GM23338 (cell line): ENCODE measurements at regions not wholly inside any gene's neighbourhood (a gene's known extent, or its start where the extent isn't known, plus 50 kb on each side); places are given as distances from the start of the nearest gene placed in this dataset.

Source experiments
- ATAC-seq: fragments of 200-7000 bp; cut with Tn5 transposase; 3 replicates; pipeline ENCODE4 v1.9.1; 2020
- DNase-seq: peaks from one replicate; pipeline ENCODE4 v3.0.0-alpha.2; 2015; ENCODE audit warnings: low spot score
- H2AFZ ChIP-seq: fragments of 200-600 bp; sonication (generic); 2 replicates; pipeline ENCODE4 v1.8.0; 2016; ENCODE audit warnings: antibody characterized with exemption, mild to moderate bottlenecking, moderate library complexity
- H3F3A ChIP-seq: fragments of 200-600 bp; sonication (generic); replicated peaks from 2 replicates; pipeline ENCODE4 v1.8.0; 2017; ENCODE audit warnings: antibody characterized with exemption, mixed run types, low read depth
- H3K27ac ChIP-seq: fragments of 200-600 bp; sonication (generic); 2 replicates; pipeline ENCODE4 v1.6.1; 2016; ENCODE audit warnings: low read depth
- H3K27me3 ChIP-seq: fragments of 200-600 bp; sonication (generic); 2 replicates; pipeline ENCODE4 v1.8.0; 2016; ENCODE audit warnings: mild to moderate bottlenecking, mixed run types, moderate library complexity; ENCODE audit not compliant: insufficient read depth
- H3K36me3 ChIP-seq: fragments of 200-600 bp; sonication (generic); 2 replicates; pipeline ENCODE4 v1.8.0; 2016; ENCODE audit warnings: mild to moderate bottlenecking; ENCODE audit not compliant: insufficient read depth
- H3K4me1 ChIP-seq: fragments of 200-600 bp; sonication (generic); 2 replicates; pipeline ENCODE4 v1.8.0; 2016; ENCODE audit warnings: mild to moderate bottlenecking, moderate library complexity; ENCODE audit not compliant: insufficient read depth
- H3K4me2 ChIP-seq: fragments of 200-600 bp; sonication (generic); 2 replicates; pipeline ENCODE4 v1.7.1; 2017; ENCODE audit warnings: mixed run types
- H3K4me3 ChIP-seq: fragments of 200-600 bp; sonication (generic); 2 replicates; pipeline ENCODE4 v1.6.1; 2016; ENCODE audit warnings: mixed run types
- H3K79me2 ChIP-seq: fragments of 200-600 bp; sonication (generic); replicated peaks from 2 replicates; pipeline ENCODE4 v1.8.0; 2017; ENCODE audit warnings: mild to moderate bottlenecking; ENCODE audit not compliant: insufficient read depth
- H3K9me2 ChIP-seq: fragments of 200-600 bp; sonication (generic); 2 replicates; pipeline ENCODE4 v1.8.0; 2017; ENCODE audit not compliant: insufficient read depth
- H4K20me1 ChIP-seq: fragments of 200-600 bp; sonication (generic); replicated peaks from 2 replicates; pipeline ENCODE4 v1.8.0; 2017; ENCODE audit warnings: mild to moderate bottlenecking; ENCODE audit not compliant: insufficient read depth
- H3K27ac Mint-ChIP-seq: 2 replicates; pipeline ENCODE4 v1.8.0; 2020; ENCODE audit warnings: inconsistent platforms, mild to moderate bottlenecking, moderate library complexity, mixed read lengths
- H3K27me3 Mint-ChIP-seq: 3 replicates; pipeline ENCODE4 v1.8.0; 2022; ENCODE audit warnings: low read depth, mild to moderate bottlenecking, moderate library complexity, mixed read lengths, inconsistent platforms; ENCODE audit not compliant: insufficient read depth, poor library complexity
- H3K36me3 Mint-ChIP-seq: 3 replicates; pipeline ENCODE4 v1.8.0; 2021; ENCODE audit warnings: low read depth, mild to moderate bottlenecking, inconsistent platforms, moderate library complexity, mixed read lengths
- H3K4me1 Mint-ChIP-seq: 3 replicates; pipeline ENCODE4 v1.8.0; 2020; ENCODE audit warnings: mild to moderate bottlenecking, inconsistent platforms, mixed read lengths
- H3K4me3 Mint-ChIP-seq: 3 replicates; pipeline ENCODE4 v1.8.0; 2021; ENCODE audit warnings: moderate library complexity, mild to moderate bottlenecking, inconsistent platforms, mixed read lengths
- H3K9me3 Mint-ChIP-seq: 3 replicates; pipeline ENCODE4 v1.8.0; 2020; ENCODE audit warnings: moderate library complexity, mild to moderate bottlenecking, inconsistent platforms, mixed read lengths
- CREB1 ChIP-seq: fragments of 250-450 bp; sonication (Bioruptor Pico); IDR thresholded peaks from 2 replicates; pipeline ENCODE4 v1.5.0; 2020; ENCODE audit warnings: low read depth, mild to moderate bottlenecking, moderate library complexity
- EZH2 ChIP-seq: fragments of 200-600 bp; sonication (generic); IDR thresholded peaks from one replicate; pipeline ENCODE4 v1.8.0; 2017; ENCODE audit warnings: antibody characterized with exemption, mild to moderate bottlenecking, low read depth; ENCODE audit not compliant: unreplicated experiment
- EZH2phosphoT487 ChIP-seq: fragments of 200-600 bp; sonication (generic); IDR thresholded peaks from one replicate; pipeline ENCODE4 v1.8.1; 2018; ENCODE audit warnings: antibody characterized with exemption; ENCODE audit not compliant: unreplicated experiment
- JUNB ChIP-seq: IDR thresholded peaks from one replicate; pipeline ENCODE4 v1.6.1; 2016; ENCODE audit warnings: antibody characterized with exemption; ENCODE audit not compliant: unreplicated experiment
- NANOG ChIP-seq: IDR thresholded peaks from 2 replicates; pipeline ENCODE4 v1.6.1; 2016; ENCODE audit warnings: antibody characterized with exemption, borderline replicate concordance
- POLR2AphosphoS5 ChIP-seq: IDR thresholded peaks from 2 replicates; pipeline ENCODE4 v1.6.1; 2016; ENCODE audit warnings: antibody characterized with exemption, low read depth
- STAT1 ChIP-seq: IDR thresholded peaks from one replicate; pipeline ENCODE4 v1.6.1; 2016; ENCODE audit warnings: antibody characterized with exemption; ENCODE audit not compliant: unreplicated experiment
- ZNF114 ChIP-seq: fragments of 250-450 bp; sonication (Bioruptor Pico); IDR thresholded peaks from 2 replicates; pipeline ENCODE4 v1.5.0; 2020; ENCODE audit warnings: mild to moderate bottlenecking, moderate library complexity
- ZNF331 ChIP-seq: fragments of 250-450 bp; sonication (Bioruptor Pico); IDR thresholded peaks from 2 replicates; pipeline ENCODE4 v1.5.0; 2020; ENCODE audit warnings: low read depth, mild to moderate bottlenecking, moderate library complexity
- TF ChIP-seq, protein P1 (sequence below): fragments of 250-450 bp; sonication (Bioruptor Pico); IDR thresholded peaks from 2 replicates; pipeline ENCODE4 v1.5.0; 2020; ENCODE audit warnings: mild to moderate bottlenecking, moderate library complexity
- TF ChIP-seq, protein P2 (sequence below): IDR thresholded peaks from 2 replicates; pipeline ENCODE4 v1.6.1; 2016; ENCODE audit warnings: antibody characterized with exemption
- TF ChIP-seq, protein P3 (sequence below), 2 experiments: fragments of 200-600 bp in 1 of 2; sonication (generic) in 1 of 2; conservative IDR thresholded peaks; 2 replicates each; pipeline versions ENCODE4 v1.5.1 to v1.6.1; 2016 to 2017; ENCODE audit warnings: antibody characterized with exemption in 2 of 2, low read depth in 2 of 2, mild to moderate bottlenecking in 2 of 2, moderate library complexity in 1 of 2

DNA sequence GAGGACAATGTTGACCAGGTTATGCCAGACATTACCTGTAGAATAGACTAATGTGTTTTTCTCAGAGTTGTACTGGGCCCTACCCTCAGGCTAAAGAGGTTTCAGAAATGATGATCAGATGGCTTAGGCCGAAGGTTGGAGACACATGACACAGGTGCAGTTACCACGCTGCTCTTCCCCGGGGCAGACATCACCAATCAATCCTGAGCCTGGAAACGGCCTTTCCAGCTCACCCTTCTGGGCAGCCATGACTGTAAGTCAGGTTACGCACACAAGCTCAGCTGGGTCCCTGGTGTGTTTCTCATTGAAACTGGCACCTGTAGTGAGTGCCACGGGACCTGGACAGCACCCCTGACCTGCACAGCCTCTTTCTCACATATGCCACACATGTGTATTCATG lies 299.3 kb downstream of the UQCRFS1 start:
- no peaks in the 10 kb centered on the region for H3F3A ChIP-seq
- TF ChIP-seq CREB1 (CRISPR knock-in tag): no peak
- TF ChIP-seq, protein P1, sequence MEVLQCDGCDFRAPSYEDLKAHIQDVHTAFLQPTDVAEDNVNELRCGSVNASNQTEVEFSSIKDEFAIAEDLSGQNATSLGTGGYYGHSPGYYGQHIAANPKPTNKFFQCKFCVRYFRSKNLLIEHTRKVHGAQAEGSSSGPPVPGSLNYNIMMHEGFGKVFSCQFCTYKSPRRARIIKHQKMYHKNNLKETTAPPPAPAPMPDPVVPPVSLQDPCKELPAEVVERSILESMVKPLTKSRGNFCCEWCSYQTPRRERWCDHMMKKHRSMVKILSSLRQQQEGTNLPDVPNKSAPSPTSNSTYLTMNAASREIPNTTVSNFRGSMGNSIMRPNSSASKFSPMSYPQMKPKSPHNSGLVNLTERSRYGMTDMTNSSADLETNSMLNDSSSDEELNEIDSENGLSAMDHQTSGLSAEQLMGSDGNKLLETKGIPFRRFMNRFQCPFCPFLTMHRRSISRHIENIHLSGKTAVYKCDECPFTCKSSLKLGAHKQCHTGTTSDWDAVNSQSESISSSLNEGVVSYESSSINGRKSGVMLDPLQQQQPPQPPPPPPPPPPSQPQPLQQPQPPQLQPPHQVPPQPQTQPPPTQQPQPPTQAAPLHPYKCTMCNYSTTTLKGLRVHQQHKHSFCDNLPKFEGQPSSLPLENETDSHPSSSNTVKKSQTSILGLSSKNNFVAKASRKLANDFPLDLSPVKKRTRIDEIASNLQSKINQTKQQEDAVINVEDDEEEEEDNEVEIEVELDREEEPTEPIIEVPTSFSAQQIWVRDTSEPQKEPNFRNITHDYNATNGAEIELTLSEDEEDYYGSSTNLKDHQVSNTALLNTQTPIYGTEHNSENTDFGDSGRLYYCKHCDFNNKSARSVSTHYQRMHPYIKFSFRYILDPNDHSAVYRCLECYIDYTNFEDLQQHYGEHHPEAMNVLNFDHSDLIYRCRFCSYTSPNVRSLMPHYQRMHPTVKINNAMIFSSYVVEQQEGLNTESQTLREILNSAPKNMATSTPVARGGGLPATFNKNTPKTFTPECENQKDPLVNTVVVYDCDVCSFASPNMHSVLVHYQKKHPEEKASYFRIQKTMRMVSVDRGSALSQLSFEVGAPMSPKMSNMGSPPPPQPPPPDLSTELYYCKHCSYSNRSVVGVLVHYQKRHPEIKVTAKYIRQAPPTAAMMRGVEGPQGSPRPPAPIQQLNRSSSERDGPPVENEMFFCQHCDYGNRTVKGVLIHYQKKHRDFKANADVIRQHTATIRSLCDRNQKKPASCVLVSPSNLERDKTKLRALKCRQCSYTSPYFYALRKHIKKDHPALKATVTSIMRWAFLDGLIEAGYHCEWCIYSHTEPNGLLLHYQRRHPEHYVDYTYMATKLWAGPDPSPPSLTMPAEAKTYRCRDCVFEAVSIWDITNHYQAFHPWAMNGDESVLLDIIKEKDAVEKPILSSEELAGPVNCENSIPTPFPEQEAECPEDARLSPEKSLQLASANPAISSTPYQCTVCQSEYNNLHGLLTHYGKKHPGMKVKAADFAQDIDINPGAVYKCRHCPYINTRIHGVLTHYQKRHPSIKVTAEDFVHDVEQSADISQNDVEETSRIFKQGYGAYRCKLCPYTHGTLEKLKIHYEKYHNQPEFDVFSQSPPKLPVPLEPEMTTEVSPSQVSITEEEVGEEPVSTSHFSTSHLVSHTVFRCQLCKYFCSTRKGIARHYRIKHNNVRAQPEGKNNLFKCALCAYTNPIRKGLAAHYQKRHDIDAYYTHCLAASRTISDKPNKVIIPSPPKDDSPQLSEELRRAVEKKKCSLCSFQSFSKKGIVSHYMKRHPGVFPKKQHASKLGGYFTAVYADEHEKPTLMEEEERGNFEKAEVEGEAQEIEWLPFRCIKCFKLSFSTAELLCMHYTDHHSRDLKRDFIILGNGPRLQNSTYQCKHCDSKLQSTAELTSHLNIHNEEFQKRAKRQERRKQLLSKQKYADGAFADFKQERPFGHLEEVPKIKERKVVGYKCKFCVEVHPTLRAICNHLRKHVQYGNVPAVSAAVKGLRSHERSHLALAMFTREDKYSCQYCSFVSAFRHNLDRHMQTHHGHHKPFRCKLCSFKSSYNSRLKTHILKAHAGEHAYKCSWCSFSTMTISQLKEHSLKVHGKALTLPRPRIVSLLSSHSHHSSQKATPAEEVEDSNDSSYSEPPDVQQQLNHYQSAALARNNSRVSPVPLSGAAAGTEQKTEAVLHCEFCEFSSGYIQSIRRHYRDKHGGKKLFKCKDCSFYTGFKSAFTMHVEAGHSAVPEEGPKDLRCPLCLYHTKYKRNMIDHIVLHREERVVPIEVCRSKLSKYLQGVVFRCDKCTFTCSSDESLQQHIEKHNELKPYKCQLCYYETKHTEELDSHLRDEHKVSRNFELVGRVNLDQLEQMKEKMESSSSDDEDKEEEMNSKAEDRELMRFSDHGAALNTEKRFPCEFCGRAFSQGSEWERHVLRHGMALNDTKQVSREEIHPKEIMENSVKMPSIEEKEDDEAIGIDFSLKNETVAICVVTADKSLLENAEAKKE (CRISPR knock-in tag): no peak
- TF ChIP-seq, protein P2, sequence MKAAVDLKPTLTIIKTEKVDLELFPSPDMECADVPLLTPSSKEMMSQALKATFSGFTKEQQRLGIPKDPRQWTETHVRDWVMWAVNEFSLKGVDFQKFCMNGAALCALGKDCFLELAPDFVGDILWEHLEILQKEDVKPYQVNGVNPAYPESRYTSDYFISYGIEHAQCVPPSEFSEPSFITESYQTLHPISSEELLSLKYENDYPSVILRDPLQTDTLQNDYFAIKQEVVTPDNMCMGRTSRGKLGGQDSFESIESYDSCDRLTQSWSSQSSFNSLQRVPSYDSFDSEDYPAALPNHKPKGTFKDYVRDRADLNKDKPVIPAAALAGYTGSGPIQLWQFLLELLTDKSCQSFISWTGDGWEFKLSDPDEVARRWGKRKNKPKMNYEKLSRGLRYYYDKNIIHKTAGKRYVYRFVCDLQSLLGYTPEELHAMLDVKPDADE: no peak
- TF ChIP-seq EZH2phosphoT487: no peak
- TF ChIP-seq NANOG: no peak
- TF ChIP-seq, protein P3, sequence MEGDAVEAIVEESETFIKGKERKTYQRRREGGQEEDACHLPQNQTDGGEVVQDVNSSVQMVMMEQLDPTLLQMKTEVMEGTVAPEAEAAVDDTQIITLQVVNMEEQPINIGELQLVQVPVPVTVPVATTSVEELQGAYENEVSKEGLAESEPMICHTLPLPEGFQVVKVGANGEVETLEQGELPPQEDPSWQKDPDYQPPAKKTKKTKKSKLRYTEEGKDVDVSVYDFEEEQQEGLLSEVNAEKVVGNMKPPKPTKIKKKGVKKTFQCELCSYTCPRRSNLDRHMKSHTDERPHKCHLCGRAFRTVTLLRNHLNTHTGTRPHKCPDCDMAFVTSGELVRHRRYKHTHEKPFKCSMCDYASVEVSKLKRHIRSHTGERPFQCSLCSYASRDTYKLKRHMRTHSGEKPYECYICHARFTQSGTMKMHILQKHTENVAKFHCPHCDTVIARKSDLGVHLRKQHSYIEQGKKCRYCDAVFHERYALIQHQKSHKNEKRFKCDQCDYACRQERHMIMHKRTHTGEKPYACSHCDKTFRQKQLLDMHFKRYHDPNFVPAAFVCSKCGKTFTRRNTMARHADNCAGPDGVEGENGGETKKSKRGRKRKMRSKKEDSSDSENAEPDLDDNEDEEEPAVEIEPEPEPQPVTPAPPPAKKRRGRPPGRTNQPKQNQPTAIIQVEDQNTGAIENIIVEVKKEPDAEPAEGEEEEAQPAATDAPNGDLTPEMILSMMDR (conservative IDR thresholded peaks at IDR 0.05; ENCODE audit: low read depth in 2 of 2): no peak
- TF ChIP-seq ZNF114: no peak
- no peak for TF ChIP-seq EZH2
- no peak for TF ChIP-seq POLR2AphosphoS5
- no peak for TF ChIP-seq JUNB
- TF ChIP-seq ZNF331 (CRISPR knock-in tag): no peak
- TF ChIP-seq STAT1: no peak
- H3K4me1 ChIP-seq: no peaks in the 10 kb centered on the region
- Mint-ChIP-seq H3K27me3 (peaks cover 6% of the 10 kb centered on the region), H3K9me3 (peaks cover 2% of the 10 kb centered on the region; the same call in 1 of the 3 replicates), H3K36me3 (no peaks in the 10 kb centered on the region), H3K4me3 (no peak overlapping the region), H3K4me1 (no peaks in the 10 kb centered on the region), H3K27ac (no peak overlapping the region)
- H4K20me1 ChIP-seq: no peaks in the 10 kb centered on the region
- no peaks in the 10 kb centered on the region for H3K79me2 ChIP-seq
- H3K4me2 ChIP-seq: no peak overlapping the region
- no peaks in the 10 kb centered on the region for H3K27me3 ChIP-seq
- no peaks in the 10 kb centered on the region for H3K36me3 ChIP-seq
- DNase-seq (no peak), ATAC-seq (no peak)
- no peak overlapping the region for H3K27ac ChIP-seq
- H3K4me3 ChIP-seq: no peak overlapping the region
- H3K9me2 ChIP-seq: no peaks in the 10 kb centered on the region
- no peak overlapping the region for H2AFZ ChIP-seq
